SK-N-SH (cell line): ENCODE measurements at regions not wholly inside any gene's neighbourhood (a gene's known extent, or its start where the extent isn't known, plus 50 kb on each side); places are given as distances from the start of the nearest gene placed in this dataset.

Experiments
- CTCF ChIA-PET: fragments of 300-600, 350-600 bp; formaldehyde crosslinking; extraction: SDS; loops from one replicate; lab custom pipeline; 2021; lab: Yijun Ruan, JAX
- POLR2A ChIA-PET: fragments of 350-600 bp; sonication (Branson Sonifier 250); formaldehyde crosslinking; extraction: SDS; loops from one replicate; lab custom pipeline; 2020; ENCODE audit warnings: antibody characterized with exemption, inconsistent platforms; lab: Yijun Ruan, JAX
- DNase-seq: peaks from one replicate; pipeline ENCODE4 v3.0.0; 2012
- H2AFZ ChIP-seq: fragments of 200-600 bp; sonication (generic); 2 replicates; pipeline ENCODE4 v1.8.1; 2016; ENCODE audit warnings: antibody characterized with exemption, mild to moderate bottlenecking, low read depth
- H3F3A ChIP-seq: fragments of 200-600 bp; sonication (generic); replicated peaks from 2 replicates; pipeline ENCODE3; 2016; ENCODE audit warnings: antibody characterized with exemption, mild to moderate bottlenecking; ENCODE audit not compliant: insufficient read depth
- H3K27ac ChIP-seq, 2 experiments: fragments of 200-500 bp in 1 of 2; fragments of 200-600 bp in 1 of 2; sonication (Bioruptor generic) in 1 of 2; sonication (generic), shearing (Covaris generic) in 1 of 2; 2 replicates each; pipeline versions ENCODE4 v1.5.1 to v1.6.1; 2014 to 2016; ENCODE audit warnings: low read depth in 2 of 2, inconsistent platforms in 1 of 2, low read length in 1 of 2, mild to moderate bottlenecking in 1 of 2, mixed read lengths in 1 of 2
- H3K27me3 ChIP-seq: fragments of 200-600 bp; sonication (generic), shearing (Covaris generic); 2 replicates; pipeline ENCODE4 v1.6.1; 2016; ENCODE audit warnings: mixed run types; ENCODE audit not compliant: insufficient read depth
- H3K36me3 ChIP-seq, 2 experiments: fragments of 200-500 bp in 1 of 2; fragments of 200-600 bp in 1 of 2; sonication (Bioruptor generic) in 1 of 2; sonication (generic) in 1 of 2; replicated peaks in 1 of 2; 2 replicates each; pipeline versions ENCODE3 to v1.5.1; 2014 to 2016; ENCODE audit warnings: low read length in 1 of 2, mild to moderate bottlenecking in 1 of 2; ENCODE audit not compliant: insufficient read depth in 2 of 2, control insufficient read depth in 1 of 2
- H3K4me1 ChIP-seq, 2 experiments: fragments of 200-500 bp in 1 of 2; fragments of 200-600 bp in 1 of 2; sonication (Bioruptor generic) in 1 of 2; sonication (generic), shearing (Covaris generic) in 1 of 2; 2 replicates each; pipeline versions ENCODE4 v1.5.1 to v1.6.1; 2014 to 2016; ENCODE audit warnings: low read depth in 1 of 2, low read length in 1 of 2, mixed run types in 1 of 2; ENCODE audit not compliant: insufficient read depth in 2 of 2, control insufficient read depth in 1 of 2
- H3K4me2 ChIP-seq: fragments of 200-600 bp; sonication (generic), shearing (Covaris generic); 2 replicates; pipeline ENCODE4 v1.6.1; 2017; ENCODE audit warnings: mixed run types
- H3K4me3 ChIP-seq, 2 experiments: fragments of 200-500 bp in 1 of 2; fragments of 200-600 bp in 1 of 2; sonication (Bioruptor generic) in 1 of 2; sonication (generic), shearing (Covaris generic) in 1 of 2; 2 replicates each; pipeline versions ENCODE4 v1.5.1 to v1.8.1; 2014 to 2016; ENCODE audit warnings: low read depth in 2 of 2, inconsistent platforms in 1 of 2, low read length in 1 of 2, mild to moderate bottlenecking in 1 of 2, mixed read lengths in 1 of 2, moderate library complexity in 1 of 2
- H3K79me2 ChIP-seq: fragments of 200-600 bp; sonication (generic); 2 replicates; pipeline ENCODE4 v1.8.1; 2017; ENCODE audit warnings: mild to moderate bottlenecking; ENCODE audit not compliant: insufficient read depth
- H3K9ac ChIP-seq: fragments of 200-600 bp; sonication (generic); 2 replicates; pipeline ENCODE4 v1.6.1; 2017; ENCODE audit warnings: mixed run types
- H3K9me2 ChIP-seq: fragments of 200-600 bp; sonication (generic); 2 replicates; pipeline ENCODE4 v1.6.1; 2017; ENCODE audit warnings: mixed run types
- H3K9me3 ChIP-seq: fragments of 200-600 bp; sonication (generic); 2 replicates; pipeline ENCODE4 v1.6.1; 2017; ENCODE audit warnings: mixed run types, mild to moderate bottlenecking, moderate library complexity
- H4K20me1 ChIP-seq: fragments of 200-600 bp; sonication (generic); 2 replicates; pipeline ENCODE4 v1.6.1; 2017; ENCODE audit warnings: mild to moderate bottlenecking, mixed run types; ENCODE audit not compliant: insufficient read depth
- ELF1 ChIP-seq: IDR thresholded peaks from 2 replicates; pipeline ENCODE4 v1.4.0; 2012
- EP300 ChIP-seq, 2 experiments: IDR thresholded peaks; 2 replicates each; pipeline versions ENCODE4 v1.4.0 to v1.6.1; 2012; ENCODE audit warnings: borderline replicate concordance in 1 of 2, low read depth in 1 of 2, low read length in 1 of 2
- FOSL2 ChIP-seq: IDR thresholded peaks from 2 replicates; pipeline ENCODE4 v1.4.0; 2012; ENCODE audit warnings: low read depth, mild to moderate bottlenecking, moderate library complexity, borderline replicate concordance
- GABPA ChIP-seq: IDR thresholded peaks from 2 replicates; pipeline ENCODE4 v1.4.0; 2012; ENCODE audit warnings: low read depth, mild to moderate bottlenecking
- GATA2 ChIP-seq: sonication (generic); formaldehyde crosslinking; IDR thresholded peaks from 2 replicates; pipeline ENCODE4 v1.5.0; 2020; ENCODE audit warnings: mild to moderate bottlenecking, missing genetic modification reagents
- MXI1 ChIP-seq: IDR thresholded peaks from 2 replicates; pipeline ENCODE4 v1.6.1; 2012; ENCODE audit warnings: mild to moderate bottlenecking, low read depth, low read length, improper control_type of control experiment
- NRF1 ChIP-seq: IDR thresholded peaks from 2 replicates; pipeline ENCODE4 v1.6.1; 2012; ENCODE audit warnings: low read depth, mild to moderate bottlenecking, low read length
- RAD21 ChIP-seq: IDR thresholded peaks from 2 replicates; pipeline ENCODE4 v1.6.1; 2012; ENCODE audit warnings: mild to moderate bottlenecking, low read length
- RCOR1 ChIP-seq: fragments of 150-350 bp; IDR thresholded peaks from 2 replicates; pipeline ENCODE4 v1.6.1; 2017; ENCODE audit warnings: antibody characterized with exemption, low read length
- RXRA ChIP-seq: IDR thresholded peaks from 2 replicates; pipeline ENCODE4 v1.4.0; 2012; ENCODE audit warnings: low read depth, mild to moderate bottlenecking, borderline replicate concordance
- SMC3 ChIP-seq: IDR thresholded peaks from 2 replicates; pipeline ENCODE4 v1.6.1; 2012; ENCODE audit warnings: low read depth, low read length, improper control_type of control experiment
- TCF12 ChIP-seq: IDR thresholded peaks from 2 replicates; pipeline ENCODE4 v1.4.0; 2012
- TEAD4 ChIP-seq: IDR thresholded peaks from 2 replicates; pipeline ENCODE4 v1.4.0; 2012; ENCODE audit warnings: mild to moderate bottlenecking, borderline replicate concordance; ENCODE audit not compliant: insufficient read depth
- WGBS: methylation state at CpG from one replicate; pipeline ENCODE4 v1.1.6; 2017; ENCODE audit warnings: low lambda C conversion rate; 5-methylcytosine and 5-hydroxymethylcytosine counted together
- TF ChIP-seq, protein P1 (sequence below): fragments of 150-350 bp; IDR thresholded peaks from 2 replicates; pipeline ENCODE4 v1.6.1; 2017; ENCODE audit warnings: antibody characterized with exemption, low read length, low read depth, borderline replicate concordance
- TF ChIP-seq, protein P2 (sequence below): IDR thresholded peaks from 2 replicates; pipeline ENCODE4 v1.4.0; 2012; ENCODE audit warnings: low read depth, borderline replicate concordance
- TF ChIP-seq, protein P3 (sequence below): IDR thresholded peaks from 2 replicates; pipeline ENCODE4 v1.4.0; 2012; ENCODE audit warnings: low read depth, borderline replicate concordance
- TF ChIP-seq, protein P4 (sequence below): fragments of 200-600 bp; sonication (generic); IDR thresholded peaks from 2 replicates; pipeline ENCODE4 v1.6.1; 2017; ENCODE audit warnings: antibody characterized with exemption, mild to moderate bottlenecking, moderate library complexity
- TF ChIP-seq, protein P5 (sequence below): IDR thresholded peaks from 2 replicates; pipeline ENCODE4 v1.6.1; 2012; ENCODE audit warnings: mild to moderate bottlenecking, low read depth, low read length, moderate library complexity

DNA sequence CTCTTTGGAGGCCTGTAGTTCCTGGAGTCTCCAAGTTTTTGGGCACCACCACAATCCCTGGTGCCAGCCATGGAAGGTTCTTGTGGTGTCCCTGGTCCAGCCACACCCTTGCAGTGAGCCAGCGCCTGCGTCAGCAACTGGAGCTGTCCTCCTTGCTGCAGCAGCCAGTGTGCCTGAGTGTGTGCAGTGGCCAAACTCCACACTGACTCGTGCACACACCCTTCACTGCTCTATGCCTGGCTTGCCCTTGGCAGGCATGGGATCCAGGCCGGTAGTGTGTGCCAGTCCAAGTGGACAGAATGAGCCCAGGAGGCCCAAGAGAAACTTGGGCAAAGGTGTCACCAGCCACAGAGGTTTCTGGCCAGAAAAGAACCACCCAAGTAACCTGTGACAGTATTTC is 1074.0 kb downstream of the PCDH18 start:
- ChIA-PET CTCF (interaction anchor here (1.4 kb wide), 1 partner anchor 11 kb away, joined by 3 read pairs; no protein-coding TSS in a partner anchor), POLR2A (no interaction called here)
- Histone ChIP-seq H3K4me2 (no peak overlapping the region), H3K4me3 (no peak overlapping the region), H3K4me1 (no peaks in the 10 kb centered on the region), H2AFZ (no peak overlapping the region), H3K9me2 (no peaks in the 10 kb centered on the region), H3K79me2 (no peaks in the 10 kb centered on the region), H4K20me1 (no peaks in the 10 kb centered on the region), H3K9me3 (no peaks in the 10 kb centered on the region), H3F3A (no peaks in the 10 kb centered on the region), H3K9ac (no peak overlapping the region), H3K36me3 (no peaks in the 10 kb centered on the region), H3K27me3 (no peaks in the 10 kb centered on the region), H3K27ac (no peak overlapping the region)
- TF ChIP-seq, protein P1, sequence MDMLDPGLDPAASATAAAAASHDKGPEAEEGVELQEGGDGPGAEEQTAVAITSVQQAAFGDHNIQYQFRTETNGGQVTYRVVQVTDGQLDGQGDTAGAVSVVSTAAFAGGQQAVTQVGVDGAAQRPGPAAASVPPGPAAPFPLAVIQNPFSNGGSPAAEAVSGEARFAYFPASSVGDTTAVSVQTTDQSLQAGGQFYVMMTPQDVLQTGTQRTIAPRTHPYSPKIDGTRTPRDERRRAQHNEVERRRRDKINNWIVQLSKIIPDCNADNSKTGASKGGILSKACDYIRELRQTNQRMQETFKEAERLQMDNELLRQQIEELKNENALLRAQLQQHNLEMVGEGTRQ = no peak
- TF ChIP-seq SMC3 (no peak), TCF12 (no peak), GABPA (no peak), NRF1 (no peak), FOSL2 (no peak), RCOR1 (no peak), EP300 (IDR thresholded peaks at IDR 0.05; ENCODE audit: borderline replicate concordance in 1 of 2, low read depth in 1 of 2, low read length in 1 of 2) (no peak), GATA2 (CRISPR knock-in tag) (no peak), RAD21 (no peak), TEAD4 (no peak), MXI1 (no peak), ELF1 (no peak), RXRA (no peak)
- TF ChIP-seq, protein P2, sequence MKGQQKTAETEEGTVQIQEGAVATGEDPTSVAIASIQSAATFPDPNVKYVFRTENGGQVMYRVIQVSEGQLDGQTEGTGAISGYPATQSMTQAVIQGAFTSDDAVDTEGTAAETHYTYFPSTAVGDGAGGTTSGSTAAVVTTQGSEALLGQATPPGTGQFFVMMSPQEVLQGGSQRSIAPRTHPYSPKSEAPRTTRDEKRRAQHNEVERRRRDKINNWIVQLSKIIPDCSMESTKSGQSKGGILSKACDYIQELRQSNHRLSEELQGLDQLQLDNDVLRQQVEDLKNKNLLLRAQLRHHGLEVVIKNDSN = no peak
- TF ChIP-seq, protein P3, sequence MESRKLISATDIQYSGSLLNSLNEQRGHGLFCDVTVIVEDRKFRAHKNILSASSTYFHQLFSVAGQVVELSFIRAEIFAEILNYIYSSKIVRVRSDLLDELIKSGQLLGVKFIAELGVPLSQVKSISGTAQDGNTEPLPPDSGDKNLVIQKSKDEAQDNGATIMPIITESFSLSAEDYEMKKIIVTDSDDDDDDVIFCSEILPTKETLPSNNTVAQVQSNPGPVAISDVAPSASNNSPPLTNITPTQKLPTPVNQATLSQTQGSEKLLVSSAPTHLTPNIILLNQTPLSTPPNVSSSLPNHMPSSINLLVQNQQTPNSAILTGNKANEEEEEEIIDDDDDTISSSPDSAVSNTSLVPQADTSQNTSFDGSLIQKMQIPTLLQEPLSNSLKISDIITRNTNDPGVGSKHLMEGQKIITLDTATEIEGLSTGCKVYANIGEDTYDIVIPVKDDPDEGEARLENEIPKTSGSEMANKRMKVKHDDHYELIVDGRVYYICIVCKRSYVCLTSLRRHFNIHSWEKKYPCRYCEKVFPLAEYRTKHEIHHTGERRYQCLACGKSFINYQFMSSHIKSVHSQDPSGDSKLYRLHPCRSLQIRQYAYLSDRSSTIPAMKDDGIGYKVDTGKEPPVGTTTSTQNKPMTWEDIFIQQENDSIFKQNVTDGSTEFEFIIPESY = no peak
- TF ChIP-seq, protein P4, sequence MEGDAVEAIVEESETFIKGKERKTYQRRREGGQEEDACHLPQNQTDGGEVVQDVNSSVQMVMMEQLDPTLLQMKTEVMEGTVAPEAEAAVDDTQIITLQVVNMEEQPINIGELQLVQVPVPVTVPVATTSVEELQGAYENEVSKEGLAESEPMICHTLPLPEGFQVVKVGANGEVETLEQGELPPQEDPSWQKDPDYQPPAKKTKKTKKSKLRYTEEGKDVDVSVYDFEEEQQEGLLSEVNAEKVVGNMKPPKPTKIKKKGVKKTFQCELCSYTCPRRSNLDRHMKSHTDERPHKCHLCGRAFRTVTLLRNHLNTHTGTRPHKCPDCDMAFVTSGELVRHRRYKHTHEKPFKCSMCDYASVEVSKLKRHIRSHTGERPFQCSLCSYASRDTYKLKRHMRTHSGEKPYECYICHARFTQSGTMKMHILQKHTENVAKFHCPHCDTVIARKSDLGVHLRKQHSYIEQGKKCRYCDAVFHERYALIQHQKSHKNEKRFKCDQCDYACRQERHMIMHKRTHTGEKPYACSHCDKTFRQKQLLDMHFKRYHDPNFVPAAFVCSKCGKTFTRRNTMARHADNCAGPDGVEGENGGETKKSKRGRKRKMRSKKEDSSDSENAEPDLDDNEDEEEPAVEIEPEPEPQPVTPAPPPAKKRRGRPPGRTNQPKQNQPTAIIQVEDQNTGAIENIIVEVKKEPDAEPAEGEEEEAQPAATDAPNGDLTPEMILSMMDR = no peak
- TF ChIP-seq, protein P5, sequence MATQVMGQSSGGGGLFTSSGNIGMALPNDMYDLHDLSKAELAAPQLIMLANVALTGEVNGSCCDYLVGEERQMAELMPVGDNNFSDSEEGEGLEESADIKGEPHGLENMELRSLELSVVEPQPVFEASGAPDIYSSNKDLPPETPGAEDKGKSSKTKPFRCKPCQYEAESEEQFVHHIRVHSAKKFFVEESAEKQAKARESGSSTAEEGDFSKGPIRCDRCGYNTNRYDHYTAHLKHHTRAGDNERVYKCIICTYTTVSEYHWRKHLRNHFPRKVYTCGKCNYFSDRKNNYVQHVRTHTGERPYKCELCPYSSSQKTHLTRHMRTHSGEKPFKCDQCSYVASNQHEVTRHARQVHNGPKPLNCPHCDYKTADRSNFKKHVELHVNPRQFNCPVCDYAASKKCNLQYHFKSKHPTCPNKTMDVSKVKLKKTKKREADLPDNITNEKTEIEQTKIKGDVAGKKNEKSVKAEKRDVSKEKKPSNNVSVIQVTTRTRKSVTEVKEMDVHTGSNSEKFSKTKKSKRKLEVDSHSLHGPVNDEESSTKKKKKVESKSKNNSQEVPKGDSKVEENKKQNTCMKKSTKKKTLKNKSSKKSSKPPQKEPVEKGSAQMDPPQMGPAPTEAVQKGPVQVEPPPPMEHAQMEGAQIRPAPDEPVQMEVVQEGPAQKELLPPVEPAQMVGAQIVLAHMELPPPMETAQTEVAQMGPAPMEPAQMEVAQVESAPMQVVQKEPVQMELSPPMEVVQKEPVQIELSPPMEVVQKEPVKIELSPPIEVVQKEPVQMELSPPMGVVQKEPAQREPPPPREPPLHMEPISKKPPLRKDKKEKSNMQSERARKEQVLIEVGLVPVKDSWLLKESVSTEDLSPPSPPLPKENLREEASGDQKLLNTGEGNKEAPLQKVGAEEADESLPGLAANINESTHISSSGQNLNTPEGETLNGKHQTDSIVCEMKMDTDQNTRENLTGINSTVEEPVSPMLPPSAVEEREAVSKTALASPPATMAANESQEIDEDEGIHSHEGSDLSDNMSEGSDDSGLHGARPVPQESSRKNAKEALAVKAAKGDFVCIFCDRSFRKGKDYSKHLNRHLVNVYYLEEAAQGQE = no peak
- 35% methylated on average over 2 of the region's 4 CpGs for WGBS
- DNase-seq = no peak
